ENCODE measurements at regions not wholly inside any gene's neighbourhood (a gene's known extent, or its start where the extent isn't known, plus 50 kb on each side); places are given as distances from the start of the nearest gene placed in this dataset.

DNA sequence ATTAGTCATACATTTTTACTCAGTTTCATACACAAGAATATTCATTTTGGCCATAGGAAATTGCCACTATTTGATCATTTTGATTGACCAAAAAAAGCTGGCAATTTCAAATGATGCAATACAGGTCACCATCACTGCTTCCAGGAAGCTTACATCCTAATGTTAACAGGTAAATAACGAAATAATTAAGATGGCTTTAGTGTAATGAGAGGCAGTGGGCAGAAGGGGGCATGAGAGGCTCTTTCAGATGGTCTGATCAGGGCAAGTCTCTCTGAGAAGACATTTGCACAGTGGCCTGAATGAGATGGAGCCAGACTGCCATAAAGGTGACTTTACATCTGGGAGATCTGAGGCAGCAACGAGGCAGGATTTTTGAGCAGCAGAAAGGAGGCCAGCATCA, 170.7 kb downstream of the SLIT2 start (continued):
- TF ChIP-seq REST (IDR thresholded peaks at IDR 0.05; ENCODE audit: borderline replicate concordance) = peak; percentile 45; the same call in 1 of the 2 replicates
- TF ChIP-seq REST (CRISPR knock-in tag; IDR thresholded peaks at IDR 0.05; ENCODE audit: low read depth) = no peak
- peak; percentile 31 to 52 for TF ChIP-seq RAD21 (CRISPR knock-in tag; conservative IDR thresholded peaks at IDR 0.05 in 1 of 2, IDR thresholded peaks at IDR 0.05 in 1 of 2)
- 0 out of 2 replicates have a peak, but pooled peaks have one; percentile 13 for TF ChIP-seq SMC3 (conservative IDR thresholded peaks at IDR 0.05; ENCODE audit: insufficient read depth, low read depth, low read length)
- TF ChIP-seq ZNF232 (CRISPR knock-in tag; IDR thresholded peaks at IDR 0.05) = no peak
- TF ChIP-seq, protein P1, sequence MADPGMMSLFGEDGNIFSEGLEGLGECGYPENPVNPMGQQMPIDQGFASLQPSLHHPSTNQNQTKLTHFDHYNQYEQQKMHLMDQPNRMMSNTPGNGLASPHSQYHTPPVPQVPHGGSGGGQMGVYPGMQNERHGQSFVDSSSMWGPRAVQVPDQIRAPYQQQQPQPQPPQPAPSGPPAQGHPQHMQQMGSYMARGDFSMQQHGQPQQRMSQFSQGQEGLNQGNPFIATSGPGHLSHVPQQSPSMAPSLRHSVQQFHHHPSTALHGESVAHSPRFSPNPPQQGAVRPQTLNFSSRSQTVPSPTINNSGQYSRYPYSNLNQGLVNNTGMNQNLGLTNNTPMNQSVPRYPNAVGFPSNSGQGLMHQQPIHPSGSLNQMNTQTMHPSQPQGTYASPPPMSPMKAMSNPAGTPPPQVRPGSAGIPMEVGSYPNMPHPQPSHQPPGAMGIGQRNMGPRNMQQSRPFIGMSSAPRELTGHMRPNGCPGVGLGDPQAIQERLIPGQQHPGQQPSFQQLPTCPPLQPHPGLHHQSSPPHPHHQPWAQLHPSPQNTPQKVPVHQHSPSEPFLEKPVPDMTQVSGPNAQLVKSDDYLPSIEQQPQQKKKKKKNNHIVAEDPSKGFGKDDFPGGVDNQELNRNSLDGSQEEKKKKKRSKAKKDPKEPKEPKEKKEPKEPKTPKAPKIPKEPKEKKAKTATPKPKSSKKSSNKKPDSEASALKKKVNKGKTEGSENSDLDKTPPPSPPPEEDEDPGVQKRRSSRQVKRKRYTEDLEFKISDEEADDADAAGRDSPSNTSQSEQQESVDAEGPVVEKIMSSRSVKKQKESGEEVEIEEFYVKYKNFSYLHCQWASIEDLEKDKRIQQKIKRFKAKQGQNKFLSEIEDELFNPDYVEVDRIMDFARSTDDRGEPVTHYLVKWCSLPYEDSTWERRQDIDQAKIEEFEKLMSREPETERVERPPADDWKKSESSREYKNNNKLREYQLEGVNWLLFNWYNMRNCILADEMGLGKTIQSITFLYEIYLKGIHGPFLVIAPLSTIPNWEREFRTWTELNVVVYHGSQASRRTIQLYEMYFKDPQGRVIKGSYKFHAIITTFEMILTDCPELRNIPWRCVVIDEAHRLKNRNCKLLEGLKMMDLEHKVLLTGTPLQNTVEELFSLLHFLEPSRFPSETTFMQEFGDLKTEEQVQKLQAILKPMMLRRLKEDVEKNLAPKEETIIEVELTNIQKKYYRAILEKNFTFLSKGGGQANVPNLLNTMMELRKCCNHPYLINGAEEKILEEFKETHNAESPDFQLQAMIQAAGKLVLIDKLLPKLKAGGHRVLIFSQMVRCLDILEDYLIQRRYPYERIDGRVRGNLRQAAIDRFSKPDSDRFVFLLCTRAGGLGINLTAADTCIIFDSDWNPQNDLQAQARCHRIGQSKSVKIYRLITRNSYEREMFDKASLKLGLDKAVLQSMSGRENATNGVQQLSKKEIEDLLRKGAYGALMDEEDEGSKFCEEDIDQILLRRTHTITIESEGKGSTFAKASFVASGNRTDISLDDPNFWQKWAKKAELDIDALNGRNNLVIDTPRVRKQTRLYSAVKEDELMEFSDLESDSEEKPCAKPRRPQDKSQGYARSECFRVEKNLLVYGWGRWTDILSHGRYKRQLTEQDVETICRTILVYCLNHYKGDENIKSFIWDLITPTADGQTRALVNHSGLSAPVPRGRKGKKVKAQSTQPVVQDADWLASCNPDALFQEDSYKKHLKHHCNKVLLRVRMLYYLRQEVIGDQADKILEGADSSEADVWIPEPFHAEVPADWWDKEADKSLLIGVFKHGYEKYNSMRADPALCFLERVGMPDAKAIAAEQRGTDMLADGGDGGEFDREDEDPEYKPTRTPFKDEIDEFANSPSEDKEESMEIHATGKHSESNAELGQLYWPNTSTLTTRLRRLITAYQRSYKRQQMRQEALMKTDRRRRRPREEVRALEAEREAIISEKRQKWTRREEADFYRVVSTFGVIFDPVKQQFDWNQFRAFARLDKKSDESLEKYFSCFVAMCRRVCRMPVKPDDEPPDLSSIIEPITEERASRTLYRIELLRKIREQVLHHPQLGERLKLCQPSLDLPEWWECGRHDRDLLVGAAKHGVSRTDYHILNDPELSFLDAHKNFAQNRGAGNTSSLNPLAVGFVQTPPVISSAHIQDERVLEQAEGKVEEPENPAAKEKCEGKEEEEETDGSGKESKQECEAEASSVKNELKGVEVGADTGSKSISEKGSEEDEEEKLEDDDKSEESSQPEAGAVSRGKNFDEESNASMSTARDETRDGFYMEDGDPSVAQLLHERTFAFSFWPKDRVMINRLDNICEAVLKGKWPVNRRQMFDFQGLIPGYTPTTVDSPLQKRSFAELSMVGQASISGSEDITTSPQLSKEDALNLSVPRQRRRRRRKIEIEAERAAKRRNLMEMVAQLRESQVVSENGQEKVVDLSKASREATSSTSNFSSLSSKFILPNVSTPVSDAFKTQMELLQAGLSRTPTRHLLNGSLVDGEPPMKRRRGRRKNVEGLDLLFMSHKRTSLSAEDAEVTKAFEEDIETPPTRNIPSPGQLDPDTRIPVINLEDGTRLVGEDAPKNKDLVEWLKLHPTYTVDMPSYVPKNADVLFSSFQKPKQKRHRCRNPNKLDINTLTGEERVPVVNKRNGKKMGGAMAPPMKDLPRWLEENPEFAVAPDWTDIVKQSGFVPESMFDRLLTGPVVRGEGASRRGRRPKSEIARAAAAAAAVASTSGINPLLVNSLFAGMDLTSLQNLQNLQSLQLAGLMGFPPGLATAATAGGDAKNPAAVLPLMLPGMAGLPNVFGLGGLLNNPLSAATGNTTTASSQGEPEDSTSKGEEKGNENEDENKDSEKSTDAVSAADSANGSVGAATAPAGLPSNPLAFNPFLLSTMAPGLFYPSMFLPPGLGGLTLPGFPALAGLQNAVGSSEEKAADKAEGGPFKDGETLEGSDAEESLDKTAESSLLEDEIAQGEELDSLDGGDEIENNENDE (IDR thresholded peaks at IDR 0.05; ENCODE audit: low read depth, low read length) = no peak
- TF ChIP-seq CBX5 (IDR thresholded peaks at IDR 0.05; ENCODE audit: borderline replicate concordance, low read depth) = no peak
- no peak for TF ChIP-seq CEBPG (CRISPR knock-in tag; IDR thresholded peaks at IDR 0.05)
- TF ChIP-seq CEBPG (tag; conservative IDR thresholded peaks at IDR 0.05 in 1 of 2, IDR thresholded peaks at IDR 0.05 in 1 of 2) = peak; percentile 42; a peak in 2 of 4 replicates
